HepG2 (cell line): ENCODE measurements at regions not wholly inside any gene's neighbourhood (a gene's known extent, or its start where the extent isn't known, plus 50 kb on each side); places are given as distances from the start of the nearest gene placed in this dataset.

Experiments used
- CHD2 ChIP-seq: IDR thresholded peaks from 2 replicates; pipeline ENCODE4 v1.6.1; 2011; ENCODE audit warnings: low read depth, low read length, improper control_type of control experiment
- CTCF ChIP-seq: sonication (generic); formaldehyde crosslinking; IDR thresholded peaks from 2 replicates; pipeline ENCODE4 v1.5.0; 2020; ENCODE audit warnings: mild to moderate bottlenecking, missing genetic modification reagents, moderate library complexity
- POLR2A ChIP-seq, 2 experiments: IDR thresholded peaks; 2 replicates each; pipeline ENCODE4 v1.6.1; 2011; ENCODE audit warnings: low read depth in 2 of 2, low read length in 2 of 2, mild to moderate bottlenecking in 1 of 2, moderate library complexity in 1 of 2; ENCODE audit not compliant: insufficient read depth in 1 of 2
- POLR2AphosphoS5 ChIP-seq: IDR thresholded peaks from 2 replicates; pipeline ENCODE4 v1.6.1; 2012; ENCODE audit warnings: low read depth, low read length

- TF ChIP-seq POLR2A (IDR thresholded peaks at IDR 0.05; ENCODE audit: insufficient read depth in 1 of 2, low read depth in 2 of 2, low read length in 2 of 2) = no peak
- TF ChIP-seq POLR2AphosphoS5 = no peak
- TF ChIP-seq CHD2 = no peak
- TF ChIP-seq CTCF (CRISPR knock-in tag) = no peak
Measured at GRCh38 chr1:178580096-178580495, 67.2 kb downstream of the TEX35 start.
